ENCODE measurements at regions not wholly inside any gene's neighbourhood (a gene's known extent, or its start where the extent isn't known, plus 50 kb on each side); places are given as distances from the start of the nearest gene placed in this dataset.

DNA sequence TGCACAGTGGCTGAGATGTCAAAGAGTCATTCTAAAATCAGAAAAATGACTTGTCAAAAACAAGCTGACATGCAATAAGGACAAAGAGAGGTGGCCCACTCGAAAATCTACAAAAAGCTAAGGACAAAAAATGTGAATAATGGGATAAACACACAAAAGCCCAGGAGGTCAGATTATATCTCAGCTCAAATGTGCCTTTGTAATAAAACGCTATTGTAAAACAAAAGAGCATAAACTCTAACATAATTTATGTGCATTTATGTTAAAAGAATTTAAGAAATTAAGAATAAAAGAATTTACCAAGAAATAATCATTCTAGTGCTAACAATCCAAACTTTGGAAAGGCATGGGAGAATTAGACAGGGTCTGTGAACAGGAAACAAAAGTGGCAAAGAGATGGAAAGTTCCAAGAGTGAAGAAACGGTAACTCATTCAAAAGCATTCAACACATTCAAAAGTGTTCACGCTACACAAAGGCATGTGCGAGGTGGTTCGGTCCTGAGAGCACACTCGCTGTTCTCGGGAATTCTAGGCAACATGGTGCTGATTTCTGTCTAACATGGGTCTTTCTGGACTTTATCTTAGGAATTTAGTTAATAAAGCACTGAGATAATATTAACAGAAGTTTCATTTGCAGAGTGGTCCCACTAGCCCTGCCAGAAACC lies 197.7 kb downstream of the KATNAL1 start:
- CTCF ChIA-PET = no interaction called here
- no peak overlapping the region for H3K27ac ChIP-seq (ENCODE audit: extremely low read depth, low read depth, low read length)
- no peaks in the 10 kb centered on the region for H3K9me3 ChIP-seq (ENCODE audit: control insufficient read depth, insufficient read depth, low read depth, low read length)
- POLR2A ChIA-PET = interaction anchor here (0.6 kb wide), 1 partner anchor 348 kb away, joined by 5 read pairs; no protein-coding TSS in a partner anchor
- TF ChIP-seq, protein P1, sequence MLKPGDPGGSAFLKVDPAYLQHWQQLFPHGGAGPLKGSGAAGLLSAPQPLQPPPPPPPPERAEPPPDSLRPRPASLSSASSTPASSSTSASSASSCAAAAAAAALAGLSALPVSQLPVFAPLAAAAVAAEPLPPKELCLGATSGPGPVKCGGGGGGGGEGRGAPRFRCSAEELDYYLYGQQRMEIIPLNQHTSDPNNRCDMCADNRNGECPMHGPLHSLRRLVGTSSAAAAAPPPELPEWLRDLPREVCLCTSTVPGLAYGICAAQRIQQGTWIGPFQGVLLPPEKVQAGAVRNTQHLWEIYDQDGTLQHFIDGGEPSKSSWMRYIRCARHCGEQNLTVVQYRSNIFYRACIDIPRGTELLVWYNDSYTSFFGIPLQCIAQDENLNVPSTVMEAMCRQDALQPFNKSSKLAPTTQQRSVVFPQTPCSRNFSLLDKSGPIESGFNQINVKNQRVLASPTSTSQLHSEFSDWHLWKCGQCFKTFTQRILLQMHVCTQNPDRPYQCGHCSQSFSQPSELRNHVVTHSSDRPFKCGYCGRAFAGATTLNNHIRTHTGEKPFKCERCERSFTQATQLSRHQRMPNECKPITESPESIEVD (tag by site-specific recombination; IDR thresholded peaks at IDR 0.05) = no peak
- TF ChIP-seq KLF10 (tag by site-specific recombination; IDR thresholded peaks at IDR 0.05) = no peak
- no peak for TF ChIP-seq REPIN1 (tag by site-specific recombination; IDR thresholded peaks at IDR 0.05; ENCODE audit: low read depth)
- TF ChIP-seq ZNF391 (tag by site-specific recombination; IDR thresholded peaks at IDR 0.05; ENCODE audit: borderline replicate concordance, low read depth) = no peak
- TF ChIP-seq ZNF138 (tag by site-specific recombination; IDR thresholded peaks at IDR 0.05; ENCODE audit: borderline replicate concordance) = no peak
- TF ChIP-seq, protein P2, sequence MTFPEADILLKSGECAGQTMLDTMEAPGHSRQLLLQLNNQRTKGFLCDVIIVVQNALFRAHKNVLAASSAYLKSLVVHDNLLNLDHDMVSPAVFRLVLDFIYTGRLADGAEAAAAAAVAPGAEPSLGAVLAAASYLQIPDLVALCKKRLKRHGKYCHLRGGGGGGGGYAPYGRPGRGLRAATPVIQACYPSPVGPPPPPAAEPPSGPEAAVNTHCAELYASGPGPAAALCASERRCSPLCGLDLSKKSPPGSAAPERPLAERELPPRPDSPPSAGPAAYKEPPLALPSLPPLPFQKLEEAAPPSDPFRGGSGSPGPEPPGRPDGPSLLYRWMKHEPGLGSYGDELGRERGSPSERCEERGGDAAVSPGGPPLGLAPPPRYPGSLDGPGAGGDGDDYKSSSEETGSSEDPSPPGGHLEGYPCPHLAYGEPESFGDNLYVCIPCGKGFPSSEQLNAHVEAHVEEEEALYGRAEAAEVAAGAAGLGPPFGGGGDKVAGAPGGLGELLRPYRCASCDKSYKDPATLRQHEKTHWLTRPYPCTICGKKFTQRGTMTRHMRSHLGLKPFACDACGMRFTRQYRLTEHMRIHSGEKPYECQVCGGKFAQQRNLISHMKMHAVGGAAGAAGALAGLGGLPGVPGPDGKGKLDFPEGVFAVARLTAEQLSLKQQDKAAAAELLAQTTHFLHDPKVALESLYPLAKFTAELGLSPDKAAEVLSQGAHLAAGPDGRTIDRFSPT (tag by site-specific recombination; IDR thresholded peaks at IDR 0.05) = no peak
- TF ChIP-seq ZNF629 (tag by site-specific recombination; IDR thresholded peaks at IDR 0.05) = no peak
- no peak for TF ChIP-seq ZNF514 (tag by site-specific recombination; IDR thresholded peaks at IDR 0.05)
- no peak for TF ChIP-seq KLF16 (tag by site-specific recombination; IDR thresholded peaks at IDR 0.05)
- TF ChIP-seq, protein P3, sequence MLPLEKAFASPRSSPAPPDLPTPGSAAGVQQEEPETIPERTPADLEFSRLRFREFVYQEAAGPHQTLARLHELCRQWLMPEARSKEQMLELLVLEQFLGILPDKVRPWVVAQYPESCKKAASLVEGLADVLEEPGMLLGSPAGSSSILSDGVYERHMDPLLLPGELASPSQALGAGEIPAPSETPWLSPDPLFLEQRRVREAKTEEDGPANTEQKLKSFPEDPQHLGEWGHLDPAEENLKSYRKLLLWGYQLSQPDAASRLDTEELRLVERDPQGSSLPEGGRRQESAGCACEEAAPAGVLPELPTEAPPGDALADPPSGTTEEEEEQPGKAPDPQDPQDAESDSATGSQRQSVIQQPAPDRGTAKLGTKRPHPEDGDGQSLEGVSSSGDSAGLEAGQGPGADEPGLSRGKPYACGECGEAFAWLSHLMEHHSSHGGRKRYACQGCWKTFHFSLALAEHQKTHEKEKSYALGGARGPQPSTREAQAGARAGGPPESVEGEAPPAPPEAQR (tag by site-specific recombination; IDR thresholded peaks at IDR 0.05) = no peak
- TF ChIP-seq ZIC2 (tag by site-specific recombination; IDR thresholded peaks at IDR 0.05) = no peak
- TF ChIP-seq OVOL3 (tag by site-specific recombination; IDR thresholded peaks at IDR 0.05) = no peak
- no peak for TF ChIP-seq ZBTB7A (tag by site-specific recombination; IDR thresholded peaks at IDR 0.05; ENCODE audit: low read depth)
- no peak for TF ChIP-seq KLF7 (tag by site-specific recombination; IDR thresholded peaks at IDR 0.05; ENCODE audit: borderline replicate concordance)
- TF ChIP-seq GLIS2 (tag by site-specific recombination; IDR thresholded peaks at IDR 0.05) = no peak
- H3K4me3 ChIP-seq (ENCODE audit: low read depth, low read length) = no peak overlapping the region
- no peaks in the 10 kb centered on the region for H3K36me3 ChIP-seq (ENCODE audit: control insufficient read depth in 2 of 2, insufficient read depth in 1 of 2, low read length in 2 of 2)
- peaks cover 5% of the 10 kb centered on the region for H3K4me1 ChIP-seq (ENCODE audit: control insufficient read depth, insufficient read depth, low read length)

DNA sequence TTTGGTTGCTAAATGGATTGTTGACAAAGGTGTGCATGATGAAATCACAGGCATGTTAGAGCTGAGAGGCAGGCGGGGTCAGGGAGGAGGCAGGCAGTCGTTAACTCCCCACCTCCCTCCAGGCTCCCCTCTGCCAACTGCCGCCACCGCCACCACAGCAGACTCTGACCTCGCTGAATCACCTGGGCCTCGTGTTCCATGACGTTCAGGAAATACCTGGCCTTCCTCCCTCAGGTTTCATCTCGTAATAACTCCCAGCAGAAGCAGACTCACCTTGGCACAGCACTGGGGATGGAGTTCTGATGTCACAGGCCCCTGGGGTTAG lies 198.5 kb downstream of the KATNAL1 start:
- POLR2A ChIA-PET = interaction anchor here (0.6 kb wide), 1 partner anchor 349 kb away, joined by 5 read pairs; no protein-coding TSS in a partner anchor
- CTCF ChIA-PET = interaction anchor here (0.6 kb wide), 1 partner anchor 337 kb away, joined by 3 read pairs; no protein-coding TSS in a partner anchor
- no peak overlapping the region for H3K27ac ChIP-seq (ENCODE audit: extremely low read depth, low read depth, low read length)
- no peak for TF ChIP-seq YY2 (tag by site-specific recombination; IDR thresholded peaks at IDR 0.05)
- no peak for TF ChIP-seq ZNF791 (tag by site-specific recombination; IDR thresholded peaks at IDR 0.05)
- no peak for TF ChIP-seq ZNF555 (tag by site-specific recombination; conservative IDR thresholded peaks at IDR 0.05)
- TF ChIP-seq ZBTB17 (tag by site-specific recombination; IDR thresholded peaks at IDR 0.05) = no peak
- no peak for TF ChIP-seq ZNF214 (tag by site-specific recombination; IDR thresholded peaks at IDR 0.05; ENCODE audit: borderline replicate concordance)
- TF ChIP-seq WT1 (tag by site-specific recombination; IDR thresholded peaks at IDR 0.05) = peak; percentile 90
- TF ChIP-seq KLF1 (tag by site-specific recombination; IDR thresholded peaks at IDR 0.05) = 0 out of 2 replicates have a peak, but pooled peaks have one; percentile 30
- TF ChIP-seq ZNF626 (tag by site-specific recombination; IDR thresholded peaks at IDR 0.05) = no peak
- TF ChIP-seq ZIC2 (tag by site-specific recombination; IDR thresholded peaks at IDR 0.05) = no peak; the same call in 1 of the 2 replicates
- TF ChIP-seq, protein P4, sequence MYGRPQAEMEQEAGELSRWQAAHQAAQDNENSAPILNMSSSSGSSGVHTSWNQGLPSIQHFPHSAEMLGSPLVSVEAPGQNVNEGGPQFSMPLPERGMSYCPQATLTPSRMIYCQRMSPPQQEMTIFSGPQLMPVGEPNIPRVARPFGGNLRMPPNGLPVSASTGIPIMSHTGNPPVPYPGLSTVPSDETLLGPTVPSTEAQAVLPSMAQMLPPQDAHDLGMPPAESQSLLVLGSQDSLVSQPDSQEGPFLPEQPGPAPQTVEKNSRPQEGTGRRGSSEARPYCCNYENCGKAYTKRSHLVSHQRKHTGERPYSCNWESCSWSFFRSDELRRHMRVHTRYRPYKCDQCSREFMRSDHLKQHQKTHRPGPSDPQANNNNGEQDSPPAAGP (tag by site-specific recombination; IDR thresholded peaks at IDR 0.05) = 0 out of 2 replicates have a peak, but pooled peaks have one; percentile 1
- TF ChIP-seq ZFP37 (tag by site-specific recombination; IDR thresholded peaks at IDR 0.05) = no peak
- no peak for TF ChIP-seq GLIS1 (tag by site-specific recombination; IDR thresholded peaks at IDR 0.05)
- TF ChIP-seq, protein P5, sequence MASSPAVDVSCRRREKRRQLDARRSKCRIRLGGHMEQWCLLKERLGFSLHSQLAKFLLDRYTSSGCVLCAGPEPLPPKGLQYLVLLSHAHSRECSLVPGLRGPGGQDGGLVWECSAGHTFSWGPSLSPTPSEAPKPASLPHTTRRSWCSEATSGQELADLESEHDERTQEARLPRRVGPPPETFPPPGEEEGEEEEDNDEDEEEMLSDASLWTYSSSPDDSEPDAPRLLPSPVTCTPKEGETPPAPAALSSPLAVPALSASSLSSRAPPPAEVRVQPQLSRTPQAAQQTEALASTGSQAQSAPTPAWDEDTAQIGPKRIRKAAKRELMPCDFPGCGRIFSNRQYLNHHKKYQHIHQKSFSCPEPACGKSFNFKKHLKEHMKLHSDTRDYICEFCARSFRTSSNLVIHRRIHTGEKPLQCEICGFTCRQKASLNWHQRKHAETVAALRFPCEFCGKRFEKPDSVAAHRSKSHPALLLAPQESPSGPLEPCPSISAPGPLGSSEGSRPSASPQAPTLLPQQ (tag by site-specific recombination; IDR thresholded peaks at IDR 0.05) = no peak
- TF ChIP-seq HOXD13 (CRISPR knock-in tag; IDR thresholded peaks at IDR 0.05; ENCODE audit: borderline replicate concordance) = no peak
- TF ChIP-seq IKZF3 (tag by site-specific recombination; IDR thresholded peaks at IDR 0.05) = no peak

More for the DNA sequence above, 198.5 kb downstream of the KATNAL1 start:
- Histone ChIP-seq H3K4me1 (ENCODE audit: control insufficient read depth, insufficient read depth, low read length) (no peaks in the 10 kb centered on the region; the same call in 1 of the 2 replicates), H3K4me3 (ENCODE audit: low read depth, low read length) (no peak overlapping the region), H3K36me3 (ENCODE audit: control insufficient read depth in 2 of 2, insufficient read depth in 1 of 2, low read length in 2 of 2) (no peaks in the 10 kb centered on the region), H3K9me3 (ENCODE audit: control insufficient read depth, insufficient read depth, low read depth, low read length) (no peaks in the 10 kb centered on the region)
